GM12878 (cell line): ENCODE measurements at regions not wholly inside any gene's neighbourhood (a gene's known extent, or its start where the extent isn't known, plus 50 kb on each side); places are given as distances from the start of the nearest gene placed in this dataset.

Experiments
- ATAC-seq: fragments of 200-7000 bp; cut with Tn5 transposase; 3 replicates; pipeline ENCODE4 v1.9.1; 2020; ENCODE audit warnings: mild to moderate bottlenecking, moderate library complexity
- BruUV-seq: library from RNA; stranded (reverse); fragments of 400-500 nt; replicated peaks from 2 replicates; lab custom pipeline; 2021; lab: Mats Ljungman, UMichigan
- CTCF ChIA-PET: fragments of 300-600 bp; sonication (Branson Sonifier 250); formaldehyde crosslinking; extraction: SDS; loops from one replicate; lab custom pipeline; 2021; ENCODE audit warnings: inconsistent platforms; lab: Yijun Ruan, JAX
- POLR2A ChIA-PET: fragments of 350-600 bp; formaldehyde crosslinking; extraction: SDS; loops from one replicate; lab custom pipeline; 2021; ENCODE audit warnings: inconsistent platforms; lab: Charles Lee
- RAD21 ChIA-PET: fragments of 300-600 bp; sonication (Branson Sonifier 250); formaldehyde crosslinking; loops from one replicate; lab custom pipeline; 2023; ENCODE audit warnings: antibody characterized with exemption; ENCODE audit not compliant: unreplicated experiment; lab: Charles Lee
- SMC1A ChIA-PET: fragments of 300-600 bp; sonication (Branson Sonifier 250); formaldehyde crosslinking; loops from one replicate; lab custom pipeline; 2023; ENCODE audit not compliant: unreplicated experiment, uncharacterized antibody; lab: Charles Lee
- DNase-seq: peaks from one replicate; pipeline ENCODE4 v3.0.0-alpha.2; 2011; ENCODE audit warnings: low read depth, low spot score
- FAIRE-seq: peaks from 3 replicates; lab custom pipeline; 2011; peaks lifted over from hg19 to GRCh38; lab: Jason Lieb, UNC
- H2AFZ ChIP-seq: 2 replicates; pipeline ENCODE4 v1.6.0; 2011; ENCODE audit warnings: low read depth, low read length, control low read depth; ENCODE audit not compliant: control insufficient read depth
- H3K27ac ChIP-seq: 2 replicates; pipeline ENCODE4 v1.5.1; 2011; ENCODE audit warnings: control low read depth; ENCODE audit not compliant: control insufficient read depth, insufficient read depth
- H3K27me3 ChIP-seq, 2 experiments: replicated peaks in 1 of 2; 2 replicates each; pipeline versions ENCODE4 v1.6.0 to v1.6.1; 2011; ENCODE audit warnings: low read length in 1 of 2; ENCODE audit not compliant: control insufficient read depth in 2 of 2, insufficient read depth in 2 of 2
- H3K36me3 ChIP-seq, 2 experiments: 2 replicates each; pipeline ENCODE4 v1.5.1; 2011; ENCODE audit warnings: low read length in 1 of 2; ENCODE audit not compliant: control insufficient read depth in 2 of 2, insufficient read depth in 2 of 2
- H3K4me1 ChIP-seq: 2 replicates; pipeline ENCODE4 v1.6.1; 2011; ENCODE audit warnings: mild to moderate bottlenecking, low read length, moderate library complexity, mixed read lengths; ENCODE audit not compliant: control insufficient read depth, insufficient read depth
- H3K4me2 ChIP-seq: 2 replicates; pipeline ENCODE4 v1.6.0; 2011; ENCODE audit warnings: control low read depth; ENCODE audit not compliant: control insufficient read depth, insufficient read depth
- H3K4me3 ChIP-seq: fragments of 200-600 bp; sonication (generic); 2 replicates; pipeline ENCODE4 v1.5.1; 2016
- H3K79me2 ChIP-seq: 2 replicates; pipeline ENCODE4 v1.6.0; 2011; ENCODE audit warnings: low read length; ENCODE audit not compliant: control insufficient read depth, insufficient read depth
- H3K9ac ChIP-seq: 2 replicates; pipeline ENCODE4 v1.8.0; 2011; ENCODE audit warnings: low read length, control low read depth, mixed read lengths; ENCODE audit not compliant: control insufficient read depth, insufficient read depth
- H3K9me3 ChIP-seq: replicated peaks from 3 replicates; pipeline ENCODE4 v1.5.1; 2011; ENCODE audit warnings: mild to moderate bottlenecking, low read length; ENCODE audit not compliant: control insufficient read depth, insufficient read depth
- H4K20me1 ChIP-seq: 2 replicates; pipeline ENCODE4 v1.6.0; 2011; ENCODE audit not compliant: control insufficient read depth, insufficient read depth
- CBX5 ChIP-seq: sonication (generic); IDR thresholded peaks from 2 replicates; pipeline ENCODE4 v1.6.1; 2016; ENCODE audit warnings: low read depth, moderate library complexity, mild to moderate bottlenecking, inconsistent platforms
- ETV6 ChIP-seq, 2 experiments: fragments of 450-650 bp in 1 of 2; IDR thresholded peaks in 1 of 2; conservative IDR thresholded peaks in 1 of 2; 2 replicates each; pipeline ENCODE4 v1.6.1; 2014; ENCODE audit warnings: antibody characterized with exemption in 1 of 2, borderline replicate concordance in 1 of 2, low read depth in 1 of 2, mild to moderate bottlenecking in 1 of 2, moderate library complexity in 1 of 2
- MYB ChIP-seq: fragments of 150-350 bp; IDR thresholded peaks from 2 replicates; pipeline ENCODE4 v1.6.1; 2014; ENCODE audit warnings: mild to moderate bottlenecking, low read depth, low read length, borderline replicate concordance
- REST ChIP-seq: IDR thresholded peaks from 2 replicates; pipeline ENCODE4 v1.6.1; 2012; ENCODE audit warnings: mild to moderate bottlenecking, low read depth, low read length
- SUZ12 ChIP-seq: fragments of 200-600 bp; sonication (generic); IDR thresholded peaks from one replicate; pipeline ENCODE4 v1.6.1; 2018; ENCODE audit warnings: antibody characterized with exemption, mild to moderate bottlenecking; ENCODE audit not compliant: unreplicated experiment
- WRNIP1 ChIP-seq: IDR thresholded peaks from 2 replicates; pipeline ENCODE4 v1.6.1; 2011; ENCODE audit warnings: low read depth, low read length, improper control_type of control experiment, borderline replicate concordance
- YBX1 ChIP-seq: fragments of 450-650 bp; IDR thresholded peaks from 2 replicates; pipeline ENCODE4 v1.6.1; 2016; ENCODE audit warnings: antibody characterized with exemption
- WGBS: methylation state at CpG from one replicate; pipeline ENCODE4 v1.1.6; 2016; ENCODE audit warnings: low lambda C conversion rate; ENCODE audit not compliant: insufficient replicate concordance, insufficient coverage; ENCODE audit errors: missing lambda C conversion rate; 5-methylcytosine and 5-hydroxymethylcytosine counted together
- in situ Hi-C: fragments of 300-500 bp; cut with MboI; formaldehyde crosslinking; loops from 9 replicates; pipeline ENCODE4 v1.14.3; 2018; ENCODE audit warnings: mixed read lengths
- intact Hi-C: fragments of 100-400 bp; cut with micrococcal nuclease; formaldehyde crosslinking; loops from one replicate; pipeline ENCODE4 v1.14.2; 2022; ENCODE audit not compliant: unreplicated experiment

GRCh38 chr16:54856871-54857270 lies 73.8 kb upstream of the IRX5 start:
- SMC1A ChIA-PET, result no interaction called here
- H3K36me3 ChIP-seq, result no peaks in the 10 kb centered on the region
- H3K27ac ChIP-seq, result no peak overlapping the region
- intact Hi-C loops (no loop called here), in situ Hi-C loops (no loop called here)
- H3K9ac ChIP-seq, result no peak overlapping the region
- no peaks in the 10 kb centered on the region for H4K20me1 ChIP-seq
- FAIRE-seq (no peak), ATAC-seq (no peak), DNase-seq (no peak)
- POLR2A ChIA-PET, result no interaction called here
- no peaks in the 10 kb centered on the region for H3K4me1 ChIP-seq
- no peak overlapping the region for H3K4me2 ChIP-seq
- TF ChIP-seq YBX1 (no peak), ETV6 (conservative IDR thresholded peaks at IDR 0.05 in 1 of 2, IDR thresholded peaks at IDR 0.05 in 1 of 2; ENCODE audit: borderline replicate concordance in 1 of 2, low read depth in 1 of 2) (no peak), CBX5 (no peak), WRNIP1 (no peak), REST (no peak), MYB (no peak), SUZ12 (no peak)
- no TSS peak for BruUV-seq
- CTCF ChIA-PET, result no interaction called here
- H3K79me2 ChIP-seq, result no peaks in the 10 kb centered on the region
- no peaks in the 10 kb centered on the region for H3K9me3 ChIP-seq
- H2AFZ ChIP-seq, result no peak overlapping the region
- 28% methylated on average over 2 of the region's 2 CpGs for WGBS
- RAD21 ChIA-PET, result no interaction called here
- no peak overlapping the region for H3K4me3 ChIP-seq
- no peaks in the 10 kb centered on the region for H3K27me3 ChIP-seq
